Omental fat pad (tissue), 3 donors: ENCODE measurements at regions not wholly inside any gene's neighbourhood (a gene's known extent, or its start where the extent isn't known, plus 50 kb on each side); places are given as distances from the start of the nearest gene placed in this dataset.

Source experiments
- ATAC-seq: fragments of 150-250 bp; one replicate; pipeline ENCODE4 v1.9.1; 2016; ENCODE audit warnings: mild to moderate bottlenecking, moderate library complexity; ENCODE audit not compliant: low FRiP score
- DNase-seq: peaks from one replicate; pipeline ENCODE4 v3.0.0-alpha.2; 2019; ENCODE audit warnings: low spot score
- TF ChIP-seq, protein P1 (sequence below), 3 donors: fragments of 450-650 bp; IDR thresholded peaks; one replicate each; pipeline ENCODE4 v1.5.1; 2016 to 2017; ENCODE audit warnings: antibody characterized with exemption in 3 of 3, mild to moderate bottlenecking in 3 of 3, moderate library complexity in 2 of 3

DNA sequence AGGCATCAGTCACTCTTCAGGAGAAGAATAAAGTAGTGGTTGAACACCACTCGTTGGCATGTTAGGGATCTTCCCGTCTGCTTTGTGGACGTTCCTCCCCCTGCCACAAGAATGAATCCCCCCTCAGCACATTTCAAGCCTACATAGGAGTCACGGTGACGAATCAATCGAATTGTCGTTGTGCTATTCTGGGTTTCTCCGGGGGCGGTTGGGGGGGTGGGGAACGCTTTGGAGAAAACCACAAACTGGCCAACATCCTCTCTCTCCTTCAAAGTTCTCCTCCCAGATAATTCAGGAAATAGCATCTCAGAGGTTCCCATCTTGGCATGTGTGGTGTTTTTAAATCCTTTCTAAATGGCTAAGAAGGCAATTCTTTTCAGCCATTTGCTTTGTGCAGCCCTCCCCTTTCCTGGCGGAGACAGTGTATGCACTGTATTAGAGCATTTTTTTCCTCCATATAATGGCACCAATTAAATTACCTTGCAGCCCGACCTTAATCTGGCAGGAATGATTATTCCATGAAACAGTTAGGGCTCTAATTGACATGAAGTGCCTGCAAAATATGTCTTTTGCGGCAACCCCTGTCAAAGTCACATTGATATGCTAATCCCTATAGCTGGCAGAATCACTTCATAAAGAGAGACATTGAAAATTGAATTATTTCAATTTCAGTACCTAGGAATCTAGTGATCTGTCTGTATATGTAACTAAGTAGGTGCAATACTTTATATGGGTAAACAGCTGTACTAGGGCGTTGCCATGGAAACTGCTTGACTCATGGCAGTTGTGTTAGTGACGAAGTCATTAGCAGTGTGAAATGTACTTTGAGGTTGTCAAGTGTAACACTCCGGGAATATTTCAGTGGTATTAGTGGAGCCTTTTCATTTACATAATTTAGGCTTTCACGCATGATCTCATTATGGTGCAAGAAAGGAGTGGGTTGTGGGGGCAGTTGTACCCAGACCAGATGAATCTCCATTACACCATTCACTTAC is 323.4 kb upstream of the SLC14A2 start:
- DNase-seq: no peak
- no peak for ATAC-seq
- TF ChIP-seq, protein P1, sequence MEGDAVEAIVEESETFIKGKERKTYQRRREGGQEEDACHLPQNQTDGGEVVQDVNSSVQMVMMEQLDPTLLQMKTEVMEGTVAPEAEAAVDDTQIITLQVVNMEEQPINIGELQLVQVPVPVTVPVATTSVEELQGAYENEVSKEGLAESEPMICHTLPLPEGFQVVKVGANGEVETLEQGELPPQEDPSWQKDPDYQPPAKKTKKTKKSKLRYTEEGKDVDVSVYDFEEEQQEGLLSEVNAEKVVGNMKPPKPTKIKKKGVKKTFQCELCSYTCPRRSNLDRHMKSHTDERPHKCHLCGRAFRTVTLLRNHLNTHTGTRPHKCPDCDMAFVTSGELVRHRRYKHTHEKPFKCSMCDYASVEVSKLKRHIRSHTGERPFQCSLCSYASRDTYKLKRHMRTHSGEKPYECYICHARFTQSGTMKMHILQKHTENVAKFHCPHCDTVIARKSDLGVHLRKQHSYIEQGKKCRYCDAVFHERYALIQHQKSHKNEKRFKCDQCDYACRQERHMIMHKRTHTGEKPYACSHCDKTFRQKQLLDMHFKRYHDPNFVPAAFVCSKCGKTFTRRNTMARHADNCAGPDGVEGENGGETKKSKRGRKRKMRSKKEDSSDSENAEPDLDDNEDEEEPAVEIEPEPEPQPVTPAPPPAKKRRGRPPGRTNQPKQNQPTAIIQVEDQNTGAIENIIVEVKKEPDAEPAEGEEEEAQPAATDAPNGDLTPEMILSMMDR (IDR thresholded peaks at IDR 0.05): no peak

DNA sequence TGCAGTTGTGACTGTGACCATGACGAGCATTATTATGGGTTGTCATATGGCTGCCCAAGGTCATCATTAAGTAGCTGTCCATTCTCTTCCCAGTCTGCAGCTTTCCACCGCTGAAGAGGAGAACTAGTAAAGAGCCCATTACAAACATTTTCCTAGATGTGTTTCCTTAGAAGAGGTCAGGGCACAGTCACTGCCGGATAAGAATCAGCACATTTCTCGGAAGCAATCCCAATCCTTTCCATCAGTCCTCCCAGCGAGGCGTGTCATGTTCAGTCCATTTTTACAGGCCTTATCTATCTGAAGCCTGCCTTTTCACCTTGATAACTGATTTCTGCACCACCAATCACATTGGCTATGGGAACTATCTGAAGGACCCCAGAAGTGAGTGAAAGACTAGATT is 319.9 kb upstream of the SLC14A2 start:
- TF ChIP-seq, protein P1 (IDR thresholded peaks at IDR 0.05): no peak
- ATAC-seq (no peak), DNase-seq (no peak)

GRCh38 chr18:45298986-45299385 is 316.3 kb upstream of the SLC14A2 start:
- DNase-seq (no peak), ATAC-seq (no peak)
- TF ChIP-seq, protein P1 (IDR thresholded peaks at IDR 0.05): no peak

DNA sequence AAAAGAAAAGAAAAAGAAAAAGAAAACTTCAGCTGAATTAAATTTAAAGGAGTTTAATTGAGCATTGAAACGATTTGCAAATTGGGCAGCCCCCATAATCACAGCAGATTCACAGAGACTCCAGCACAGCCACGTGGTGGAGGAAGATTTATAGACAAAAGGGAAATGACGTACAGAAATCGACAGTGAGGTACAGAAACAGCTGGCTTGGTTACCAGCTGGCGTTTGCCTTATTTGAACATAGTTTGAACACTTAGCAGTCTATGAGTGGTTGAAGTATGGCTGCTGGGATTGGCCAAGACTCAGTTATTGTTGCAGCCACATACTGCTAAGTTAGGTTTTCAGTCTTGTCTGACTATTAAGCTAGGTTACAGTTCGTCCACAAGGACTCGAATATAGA is 312.2 kb upstream of the SLC14A2 start:
- no peak for DNase-seq
- ATAC-seq: no peak
- TF ChIP-seq, protein P1 (IDR thresholded peaks at IDR 0.05): no peak

DNA sequence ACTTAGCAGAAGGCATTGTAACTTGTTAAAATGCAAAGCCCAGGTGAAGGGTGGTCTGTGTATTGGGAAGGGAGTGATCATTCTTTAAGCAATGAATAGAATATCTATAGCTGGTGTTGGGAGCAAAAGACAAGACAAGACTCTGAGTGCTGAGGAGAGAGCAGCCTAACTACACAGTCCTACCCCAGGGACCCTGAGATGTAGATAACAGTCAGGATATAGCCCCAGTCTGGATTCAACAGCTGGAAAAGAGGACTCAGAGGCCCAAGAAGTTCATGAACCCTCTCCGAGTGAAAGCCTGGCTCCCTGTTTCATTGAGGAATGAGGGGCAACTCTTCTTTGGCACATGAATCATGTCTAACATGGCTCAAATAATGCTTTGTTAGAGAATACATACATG is 310.7 kb upstream of the SLC14A2 start:
- DNase-seq: no peak
- no peak for ATAC-seq
- TF ChIP-seq, protein P1 (IDR thresholded peaks at IDR 0.05): no peak

DNA sequence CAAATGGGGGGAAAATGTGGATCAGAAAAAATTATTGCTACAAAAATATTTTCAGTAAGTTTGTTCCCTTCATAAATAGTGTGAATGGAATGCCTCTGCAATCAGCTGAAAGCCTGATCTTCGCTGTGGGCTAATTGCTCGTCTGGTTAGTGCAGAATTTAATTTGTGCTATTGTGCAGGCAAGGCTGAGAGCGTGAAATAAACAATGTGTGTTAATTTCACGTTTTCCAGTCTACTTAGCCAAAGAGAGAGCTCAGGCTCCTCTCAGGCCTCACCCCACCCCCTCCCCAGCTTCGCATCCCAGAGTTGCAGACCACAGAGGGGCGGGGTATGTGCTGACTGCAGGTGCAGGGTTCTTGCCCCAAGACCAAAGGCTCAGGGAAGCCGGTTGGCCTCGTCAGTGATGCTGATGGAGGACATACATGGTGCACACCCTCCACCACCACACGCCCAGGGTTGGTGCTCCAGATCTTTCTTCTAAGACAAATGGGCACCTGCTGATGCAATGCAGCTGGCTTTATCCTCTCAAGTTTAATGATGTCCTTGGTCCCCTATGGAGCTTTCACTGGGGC is 302.6 kb upstream of the SLC14A2 start:
- DNase-seq (no peak), ATAC-seq (no peak)
- TF ChIP-seq, protein P1 (IDR thresholded peaks at IDR 0.05): no peak
